NCI-H2029 treated with DMSO at 0.1 percent for 48 hours (cell line): ENCODE measurements at regions not wholly inside any gene's neighbourhood (a gene's known extent, or its start where the extent isn't known, plus 50 kb on each side); places are given as distances from the start of the nearest gene placed in this dataset.

ENCODE experiments used
- DNase-seq: peaks from one replicate; lab custom pipeline; 2025; lab: John Stamatoyannopoulos, UW

GRCh38 chr20:12371990-12372389 lies 454.3 kb downstream of the BTBD3 start:
- peak; percentile 78 for DNase-seq

GRCh38 chr20:12372557-12372956 lies 454.9 kb downstream of the BTBD3 start:
- peak; percentile 78 for DNase-seq

GRCh38 chr20:12375967-12376366 lies 458.3 kb downstream of the BTBD3 start:
- no peak for DNase-seq

GRCh38 chr20:12383821-12384220 lies 466.1 kb downstream of the BTBD3 start:
- DNase-seq: no peak

GRCh38 chr20:12386821-12387220 lies 469.1 kb downstream of the BTBD3 start:
- no peak for DNase-seq

GRCh38 chr20:12391099-12391498 lies 473.4 kb downstream of the BTBD3 start:
- DNase-seq: no peak

- no peak for DNase-seq
Measured at GRCh38 chr20:12394786-12395185, 477.1 kb downstream of the BTBD3 start.

GRCh38 chr20:12395353-12395752 lies 477.7 kb downstream of the BTBD3 start:
- DNase-seq: no peak

- no peak for DNase-seq
Measured at GRCh38 chr20:12395760-12396159, 478.1 kb downstream of the BTBD3 start.

- no peak for DNase-seq
Measured at GRCh38 chr20:12399110-12399836, 481.6 kb downstream of the BTBD3 start.

GRCh38 chr20:12404941-12405340 lies 487.2 kb downstream of the BTBD3 start:
- DNase-seq: no peak

GRCh38 chr20:12406978-12407377 lies 489.3 kb downstream of the BTBD3 start:
- DNase-seq: no peak

- no peak for DNase-seq
Measured at GRCh38 chr20:12409501-12409900, 491.8 kb downstream of the BTBD3 start.

- no peak for DNase-seq
Measured at GRCh38 chr20:12410783-12411182, 493.1 kb downstream of the BTBD3 start.

- DNase-seq: no peak
Measured at GRCh38 chr20:12411246-12411940, 493.7 kb downstream of the BTBD3 start.

GRCh38 chr20:12413116-12413515 lies 495.4 kb downstream of the BTBD3 start:
- no peak for DNase-seq

GRCh38 chr20:12414446-12415274 lies 497.0 kb downstream of the BTBD3 start:
- DNase-seq: no peak

GRCh38 chr20:12416281-12416680 lies 498.6 kb downstream of the BTBD3 start:
- no peak for DNase-seq

GRCh38 chr20:12433724-12434123 lies 516.0 kb downstream of the BTBD3 start:
- DNase-seq: no peak

- DNase-seq: no peak
Measured at GRCh38 chr20:12434672-12435071, 517.0 kb downstream of the BTBD3 start.

- no peak for DNase-seq
Measured at GRCh38 chr20:12435268-12435667, 517.6 kb downstream of the BTBD3 start.

- no peak for DNase-seq
Measured at GRCh38 chr20:12453711-12454110, 536.0 kb downstream of the BTBD3 start.

GRCh38 chr20:12455148-12455547 lies 537.5 kb downstream of the BTBD3 start:
- peak; percentile 90 for DNase-seq
